ENCODE measurements at regions not wholly inside any gene's neighbourhood (a gene's known extent, or its start where the extent isn't known, plus 50 kb on each side); places are given as distances from the start of the nearest gene placed in this dataset.

DNA sequence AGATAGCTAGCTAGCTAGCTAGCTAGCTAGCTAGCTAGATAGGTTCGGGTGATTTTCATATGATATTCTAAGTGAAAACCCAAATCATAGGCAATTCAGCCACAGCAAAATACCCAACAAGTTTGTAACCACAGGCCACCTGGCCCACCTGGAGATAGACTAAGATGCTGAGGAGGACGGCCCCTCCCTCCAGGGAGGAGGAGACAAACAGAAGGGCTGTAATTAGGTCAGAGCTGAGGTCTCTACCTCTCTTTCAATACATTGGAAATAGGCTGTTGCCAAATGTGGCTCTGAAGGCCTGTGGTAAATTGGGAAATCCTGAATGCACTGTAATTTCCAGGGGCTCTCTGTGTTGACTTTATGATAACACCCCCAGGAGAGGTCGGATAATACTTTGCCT, 382.2 kb downstream of the FGF9 start:
- Histone ChIP-seq H3K36me3 (ENCODE audit: insufficient read depth, low read length) (no peaks in the 10 kb centered on the region), H3K4me3 (ENCODE audit: low read depth, low read length) (no peak overlapping the region), H3K79me2 (ENCODE audit: control insufficient read depth, insufficient read depth, low read length, unreplicated experiment) (no peaks in the 10 kb centered on the region), H3K27ac (ENCODE audit: low read depth, low read length) (no peak overlapping the region), H3K27me3 (ENCODE audit: insufficient read depth, low read length) (no peaks in the 10 kb centered on the region), H2AFZ (ENCODE audit: low read length, unreplicated experiment) (no peak overlapping the region), H3K4me1 (ENCODE audit: control insufficient read depth, insufficient read depth, low read length, unreplicated experiment) (no peaks in the 10 kb centered on the region)

DNA sequence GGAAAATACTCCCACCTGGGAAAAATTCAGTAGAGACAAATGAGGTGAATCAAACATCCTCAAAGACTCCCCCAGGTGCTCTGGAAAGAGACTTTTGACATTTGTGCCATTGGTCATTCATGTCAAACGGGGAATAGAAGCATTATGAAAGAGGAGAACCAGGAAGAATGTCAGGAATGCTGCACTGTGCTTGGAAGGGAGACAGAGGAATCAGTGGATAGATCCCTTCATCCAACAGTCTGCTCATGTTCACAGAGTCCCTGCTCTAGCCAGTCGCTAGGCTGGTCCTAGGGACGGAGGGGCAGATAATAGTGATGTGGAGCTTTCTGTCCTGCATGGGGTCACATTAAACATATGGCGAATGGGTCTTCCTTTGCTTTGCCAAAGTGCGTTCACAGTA, 384.4 kb downstream of the FGF9 start:
- no peaks in the 10 kb centered on the region for H3K27me3 ChIP-seq (ENCODE audit: insufficient read depth, low read length)
- H3K27ac ChIP-seq (ENCODE audit: low read depth, low read length): no peak overlapping the region
- H3K79me2 ChIP-seq (ENCODE audit: control insufficient read depth, insufficient read depth, low read length, unreplicated experiment): no peaks in the 10 kb centered on the region
- H3K4me3 ChIP-seq (ENCODE audit: low read depth, low read length): no peak overlapping the region
- H2AFZ ChIP-seq (ENCODE audit: low read length, unreplicated experiment): no peak overlapping the region
- no peaks in the 10 kb centered on the region for H3K36me3 ChIP-seq (ENCODE audit: insufficient read depth, low read length)
- no peaks in the 10 kb centered on the region for H3K4me1 ChIP-seq (ENCODE audit: control insufficient read depth, insufficient read depth, low read length, unreplicated experiment)

DNA sequence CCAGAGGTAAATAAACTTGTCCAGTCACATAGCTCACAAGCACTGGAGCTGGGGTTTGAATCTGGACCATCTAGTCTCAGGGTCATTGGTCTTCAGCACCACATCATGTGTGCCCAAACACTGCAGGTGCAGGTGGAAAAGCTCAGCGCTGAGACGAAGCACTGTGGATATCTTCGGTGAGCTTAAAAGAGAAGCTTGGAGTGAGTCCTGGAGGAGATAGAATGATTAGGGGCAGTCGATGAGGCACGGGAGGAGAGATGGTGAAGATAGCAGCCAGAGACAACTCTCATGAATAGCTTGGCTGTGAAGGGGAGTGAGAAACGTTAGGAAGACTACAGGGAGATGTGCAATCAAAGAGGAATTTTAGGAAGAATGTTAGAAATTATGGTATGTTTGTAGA, 389.3 kb downstream of the FGF9 start:
- no peaks in the 10 kb centered on the region for H3K36me3 ChIP-seq (ENCODE audit: insufficient read depth, low read length)
- H3K27me3 ChIP-seq (ENCODE audit: insufficient read depth, low read length): no peaks in the 10 kb centered on the region
- no peak overlapping the region for H3K4me3 ChIP-seq (ENCODE audit: low read depth, low read length)
- no peak overlapping the region for H3K27ac ChIP-seq (ENCODE audit: low read depth, low read length)
- no peaks in the 10 kb centered on the region for H3K4me1 ChIP-seq (ENCODE audit: control insufficient read depth, insufficient read depth, low read length, unreplicated experiment)
- H2AFZ ChIP-seq (ENCODE audit: low read length, unreplicated experiment): no peak overlapping the region
- no peaks in the 10 kb centered on the region for H3K79me2 ChIP-seq (ENCODE audit: control insufficient read depth, insufficient read depth, low read length, unreplicated experiment)

GRCh38 chr13:22061371-22061805, 390.5 kb downstream of the FGF9 start:
- no peak overlapping the region for H3K27ac ChIP-seq (ENCODE audit: low read depth, low read length)
- no peaks in the 10 kb centered on the region for H3K36me3 ChIP-seq (ENCODE audit: insufficient read depth, low read length)
- H2AFZ ChIP-seq (ENCODE audit: low read length, unreplicated experiment): no peak overlapping the region
- no peaks in the 10 kb centered on the region for H3K79me2 ChIP-seq (ENCODE audit: control insufficient read depth, insufficient read depth, low read length, unreplicated experiment)
- H3K27me3 ChIP-seq (ENCODE audit: insufficient read depth, low read length): no peaks in the 10 kb centered on the region
- H3K4me3 ChIP-seq (ENCODE audit: low read depth, low read length): no peak overlapping the region
- H3K4me1 ChIP-seq (ENCODE audit: control insufficient read depth, insufficient read depth, low read length, unreplicated experiment): no peaks in the 10 kb centered on the region

GRCh38 chr13:22061806-22062391, 391.0 kb downstream of the FGF9 start:
- Histone ChIP-seq H3K36me3 (ENCODE audit: insufficient read depth, low read length) (no peaks in the 10 kb centered on the region), H2AFZ (ENCODE audit: low read length, unreplicated experiment) (no peak overlapping the region), H3K4me1 (ENCODE audit: control insufficient read depth, insufficient read depth, low read length, unreplicated experiment) (no peaks in the 10 kb centered on the region), H3K79me2 (ENCODE audit: control insufficient read depth, insufficient read depth, low read length, unreplicated experiment) (no peaks in the 10 kb centered on the region), H3K27me3 (ENCODE audit: insufficient read depth, low read length) (no peaks in the 10 kb centered on the region), H3K27ac (ENCODE audit: low read depth, low read length) (no peak overlapping the region), H3K4me3 (ENCODE audit: low read depth, low read length) (no peak overlapping the region)

DNA sequence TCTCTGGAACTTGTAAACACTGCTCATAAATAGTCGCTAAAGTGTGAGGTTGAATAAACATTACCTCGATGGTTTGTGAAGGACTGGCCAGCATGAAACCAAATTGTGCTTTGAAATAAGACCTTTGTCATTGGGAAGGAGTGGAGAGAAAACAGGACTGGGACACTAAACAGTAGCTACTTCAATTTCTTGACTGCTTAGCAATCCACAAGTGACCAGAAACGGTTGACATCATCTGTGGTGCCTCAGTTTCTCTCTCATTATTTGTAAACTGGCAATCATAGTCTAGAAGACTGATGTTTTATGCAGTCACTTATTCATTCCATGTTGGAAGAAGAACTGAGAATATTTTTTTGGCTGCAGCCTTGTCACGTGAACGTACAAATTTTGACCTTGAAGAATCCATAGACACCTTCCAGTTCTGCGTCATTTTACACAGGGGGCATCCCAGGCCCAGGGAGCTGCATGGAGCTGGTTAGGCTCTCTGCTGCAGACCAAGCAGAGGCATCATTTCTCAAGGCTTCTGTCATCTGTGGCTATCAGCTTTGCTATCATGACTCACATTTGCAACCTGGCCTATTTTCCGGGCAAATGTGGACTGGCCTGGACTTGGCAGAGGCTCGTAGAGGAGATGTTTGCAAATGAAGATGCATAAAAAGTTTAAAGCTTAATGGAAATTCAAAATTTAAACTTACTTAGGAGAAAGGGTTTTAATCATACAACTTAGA, 391.8 kb downstream of the FGF9 start:
- Histone ChIP-seq H3K36me3 (ENCODE audit: insufficient read depth, low read length) (no peaks in the 10 kb centered on the region), H3K79me2 (ENCODE audit: control insufficient read depth, insufficient read depth, low read length, unreplicated experiment) (no peaks in the 10 kb centered on the region), H2AFZ (ENCODE audit: low read length, unreplicated experiment) (no peak overlapping the region), H3K27me3 (ENCODE audit: insufficient read depth, low read length) (no peaks in the 10 kb centered on the region), H3K27ac (ENCODE audit: low read depth, low read length) (no peak overlapping the region), H3K4me1 (ENCODE audit: control insufficient read depth, insufficient read depth, low read length, unreplicated experiment) (no peaks in the 10 kb centered on the region), H3K4me3 (ENCODE audit: low read depth, low read length) (no peak overlapping the region)

DNA sequence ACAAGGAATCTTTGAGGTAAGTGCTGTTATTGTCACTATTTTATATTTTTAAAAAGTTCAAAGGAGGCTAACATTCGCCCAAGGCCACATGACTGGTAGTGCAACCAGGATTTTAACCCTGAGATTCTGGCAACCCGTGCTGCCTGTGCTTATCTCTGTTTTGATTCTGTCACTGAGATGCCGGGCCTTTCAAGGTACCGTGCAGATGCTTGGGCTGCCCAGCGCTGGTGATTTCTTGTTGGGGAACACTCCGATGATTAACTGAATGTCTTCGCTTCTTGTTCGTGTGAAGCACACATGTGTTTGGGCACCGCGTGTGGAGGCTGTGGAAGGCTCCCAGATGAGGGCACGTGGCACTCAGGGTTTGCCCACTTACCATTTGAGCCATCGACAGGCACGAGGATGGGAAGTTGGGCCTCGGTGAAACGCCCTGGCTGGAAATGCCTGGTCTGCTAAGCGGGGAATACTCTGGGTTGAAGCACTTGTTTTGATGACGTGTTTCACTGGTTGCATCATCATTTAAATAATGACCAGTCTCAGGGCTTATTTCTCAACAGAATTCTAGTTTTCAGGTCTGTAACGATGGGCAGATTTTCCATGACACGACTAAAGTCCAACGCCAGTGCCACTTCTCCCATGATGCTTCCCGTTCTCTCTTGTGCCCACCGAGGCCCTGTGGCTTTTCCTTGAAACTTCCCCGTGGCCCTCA, 392.7 kb downstream of the FGF9 start:
- H3K36me3 ChIP-seq (ENCODE audit: insufficient read depth, low read length): no peaks in the 10 kb centered on the region
- no peaks in the 10 kb centered on the region for H3K4me1 ChIP-seq (ENCODE audit: control insufficient read depth, insufficient read depth, low read length, unreplicated experiment)
- no peak overlapping the region for H3K27ac ChIP-seq (ENCODE audit: low read depth, low read length)
- no peaks in the 10 kb centered on the region for H3K27me3 ChIP-seq (ENCODE audit: insufficient read depth, low read length)
- H3K79me2 ChIP-seq (ENCODE audit: control insufficient read depth, insufficient read depth, low read length, unreplicated experiment): no peaks in the 10 kb centered on the region
- H2AFZ ChIP-seq (ENCODE audit: low read length, unreplicated experiment): no peak overlapping the region
- no peak overlapping the region for H3K4me3 ChIP-seq (ENCODE audit: low read depth, low read length)

DNA sequence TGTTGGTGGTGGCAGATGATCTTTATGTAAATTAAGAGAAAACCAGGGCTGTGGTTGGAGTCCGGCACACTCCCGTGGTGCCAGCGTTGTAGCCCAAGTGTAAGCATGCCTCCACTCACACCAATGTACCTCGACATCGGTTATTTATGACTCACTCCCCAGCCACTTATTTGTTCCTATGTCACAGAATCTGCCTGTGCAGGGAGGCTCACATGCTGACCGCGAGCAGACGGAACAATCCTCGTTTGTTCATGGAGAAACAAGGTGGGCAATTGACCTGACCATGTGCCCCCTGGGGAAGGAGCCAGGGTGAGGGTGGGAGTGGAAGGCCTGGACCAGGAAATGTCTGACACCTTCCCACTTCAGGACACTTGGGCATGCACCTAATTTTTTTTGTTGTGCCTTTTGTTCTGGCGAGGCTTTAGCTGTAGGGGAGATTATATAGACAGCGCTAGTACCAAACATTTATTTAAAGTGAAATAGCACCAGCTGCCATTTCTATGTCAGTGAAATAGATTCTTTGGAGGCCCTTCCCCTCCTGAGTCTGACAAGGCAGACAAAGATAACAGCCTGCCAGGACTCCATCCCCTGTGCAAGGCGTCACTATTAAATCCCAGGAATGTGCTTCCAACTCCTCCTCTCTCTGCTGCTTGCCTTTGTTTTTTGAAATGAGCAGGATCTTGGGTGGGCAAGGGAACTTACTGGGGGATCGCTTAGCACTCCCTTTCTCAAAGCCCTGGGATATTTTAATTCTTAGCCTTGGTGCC, 394.2 kb downstream of the FGF9 start:
- Histone ChIP-seq H3K4me3 (ENCODE audit: low read depth, low read length) (no peak overlapping the region), H3K27ac (ENCODE audit: low read depth, low read length) (no peak overlapping the region), H3K79me2 (ENCODE audit: control insufficient read depth, insufficient read depth, low read length, unreplicated experiment) (no peaks in the 10 kb centered on the region), H3K27me3 (ENCODE audit: insufficient read depth, low read length) (no peaks in the 10 kb centered on the region), H3K4me1 (ENCODE audit: control insufficient read depth, insufficient read depth, low read length, unreplicated experiment) (no peaks in the 10 kb centered on the region), H2AFZ (ENCODE audit: low read length, unreplicated experiment) (no peak overlapping the region), H3K36me3 (ENCODE audit: insufficient read depth, low read length) (no peaks in the 10 kb centered on the region)

DNA sequence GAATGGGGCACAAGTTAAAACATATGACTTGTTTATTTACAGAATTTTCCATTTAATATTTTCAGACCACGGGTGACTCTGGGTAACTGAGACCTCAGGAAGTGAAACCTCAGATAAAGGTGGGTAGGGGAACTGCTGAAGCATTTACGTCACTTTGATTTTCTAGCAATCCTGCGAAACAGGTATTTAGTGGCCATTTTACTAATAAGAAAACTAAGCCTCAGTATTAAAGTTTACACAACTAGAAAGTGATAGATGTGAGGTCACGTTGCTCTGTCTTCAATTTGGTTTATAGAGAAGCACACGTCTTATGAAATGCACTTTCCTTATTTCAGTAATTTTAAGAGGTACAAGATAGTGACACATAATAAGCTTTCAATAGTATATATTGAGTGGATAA, 402.8 kb downstream of the FGF9 start:
- no peak overlapping the region for H3K4me3 ChIP-seq (ENCODE audit: low read depth, low read length)
- H3K79me2 ChIP-seq (ENCODE audit: control insufficient read depth, insufficient read depth, low read length, unreplicated experiment): no peaks in the 10 kb centered on the region
- H3K4me1 ChIP-seq (ENCODE audit: control insufficient read depth, insufficient read depth, low read length, unreplicated experiment): no peaks in the 10 kb centered on the region
- no peak overlapping the region for H3K27ac ChIP-seq (ENCODE audit: low read depth, low read length)
- H3K36me3 ChIP-seq (ENCODE audit: insufficient read depth, low read length): no peaks in the 10 kb centered on the region
- H3K27me3 ChIP-seq (ENCODE audit: insufficient read depth, low read length): no peaks in the 10 kb centered on the region
- H2AFZ ChIP-seq (ENCODE audit: low read length, unreplicated experiment): no peak overlapping the region

GRCh38 chr13:22074403-22074802, 403.5 kb downstream of the FGF9 start:
- no peak overlapping the region for H3K27ac ChIP-seq (ENCODE audit: low read depth, low read length)
- no peaks in the 10 kb centered on the region for H3K27me3 ChIP-seq (ENCODE audit: insufficient read depth, low read length)
- no peaks in the 10 kb centered on the region for H3K36me3 ChIP-seq (ENCODE audit: insufficient read depth, low read length)
- no peak overlapping the region for H3K4me3 ChIP-seq (ENCODE audit: low read depth, low read length)
- H2AFZ ChIP-seq (ENCODE audit: low read length, unreplicated experiment): no peak overlapping the region
- no peaks in the 10 kb centered on the region for H3K79me2 ChIP-seq (ENCODE audit: control insufficient read depth, insufficient read depth, low read length, unreplicated experiment)
- no peaks in the 10 kb centered on the region for H3K4me1 ChIP-seq (ENCODE audit: control insufficient read depth, insufficient read depth, low read length, unreplicated experiment)
